Fibroblast of skin of left biceps (primary cell): ENCODE measurements at regions not wholly inside any gene's neighbourhood (a gene's known extent, or its start where the extent isn't known, plus 50 kb on each side); places are given as distances from the start of the nearest gene placed in this dataset.
"Not testable (repeated sequence)": the region's sequence is repeated elsewhere in the genome, so short reads cannot be mapped to it uniquely, and the experiment has no call there.

Experiments used
- DNase-seq, 2 experiments: peaks; one replicate each; pipeline ENCODE4 v3.0.0-alpha.2; 2013; ENCODE audit warnings: low read depth in 2 of 2

DNA sequence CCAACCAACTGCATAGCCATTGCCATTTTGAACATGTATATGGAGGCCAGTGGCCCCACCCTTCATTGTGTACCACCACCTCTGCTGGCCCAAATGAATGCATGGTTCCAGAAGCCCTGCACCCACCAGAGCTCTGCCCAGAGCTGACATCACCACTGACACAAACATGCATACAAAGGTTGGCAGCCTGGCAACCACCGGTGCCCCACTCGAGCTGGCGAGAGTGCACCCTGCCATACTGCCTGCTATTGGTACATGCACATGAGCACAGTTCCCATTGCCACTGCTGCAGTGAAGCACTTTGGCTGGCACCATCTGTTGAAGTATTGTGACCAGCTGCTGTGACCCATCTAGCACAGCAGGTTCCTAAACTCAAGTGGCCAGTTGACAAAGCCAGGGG lies 1564.9 kb downstream of the OLFM4 start:
- DNase-seq = no peak

GRCh38 chr13:54597540-54598088 lies 1569.0 kb downstream of the OLFM4 start:
- DNase-seq = no peak

- DNase-seq = no peak
Measured at GRCh38 chr13:54599413-54599812, 1570.8 kb downstream of the OLFM4 start.

DNA sequence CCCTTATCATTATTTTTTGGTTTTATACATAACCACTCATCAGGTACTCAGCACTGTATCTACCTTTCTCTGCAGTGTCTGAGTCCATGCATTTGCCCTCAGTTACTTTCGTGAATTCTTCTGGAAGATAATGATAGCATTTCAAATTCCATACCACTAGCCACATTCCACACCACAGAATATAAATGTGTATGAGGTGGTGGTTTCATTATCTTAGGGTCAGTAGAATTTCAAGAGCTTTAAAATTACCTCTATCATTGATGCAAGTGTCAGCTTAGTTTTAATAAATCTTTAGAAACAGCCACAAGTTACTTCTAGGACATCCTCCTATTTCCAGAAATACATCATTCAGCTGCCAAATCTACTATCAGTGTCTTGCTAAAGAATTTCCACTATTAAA lies 1578.3 kb downstream of the OLFM4 start:
- DNase-seq = no peak

GRCh38 chr13:54607421-54607820 lies 1578.8 kb downstream of the OLFM4 start:
- no peak for DNase-seq

- DNase-seq = no peak
Measured at GRCh38 chr13:54611390-54611789, 1582.8 kb downstream of the OLFM4 start.

- DNase-seq = no peak
Measured at GRCh38 chr13:54614726-54615125, 1586.1 kb downstream of the OLFM4 start.

DNA sequence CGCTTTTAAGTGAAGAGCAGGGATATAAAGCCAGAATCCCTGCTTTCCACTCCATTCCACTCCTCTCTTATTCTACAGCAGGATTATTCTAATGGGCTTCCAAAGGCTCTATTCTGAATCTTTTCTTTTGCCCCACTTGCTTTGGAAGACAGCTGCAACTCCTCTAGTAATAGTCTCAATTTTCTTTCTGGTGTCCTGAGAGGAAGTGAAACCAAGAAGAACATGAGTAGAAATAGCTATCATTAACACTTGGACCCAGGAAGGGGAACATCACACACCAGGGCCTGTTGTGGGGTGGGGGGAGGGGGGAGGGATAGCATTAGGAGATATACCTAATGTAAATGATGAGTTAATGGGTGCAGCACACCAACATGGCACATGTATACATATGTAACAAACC lies 1597.9 kb downstream of the OLFM4 start:
- not testable (repeated sequence) for DNase-seq

- no peak for DNase-seq
Measured at GRCh38 chr13:54627646-54628372, 1599.2 kb downstream of the OLFM4 start.

DNA sequence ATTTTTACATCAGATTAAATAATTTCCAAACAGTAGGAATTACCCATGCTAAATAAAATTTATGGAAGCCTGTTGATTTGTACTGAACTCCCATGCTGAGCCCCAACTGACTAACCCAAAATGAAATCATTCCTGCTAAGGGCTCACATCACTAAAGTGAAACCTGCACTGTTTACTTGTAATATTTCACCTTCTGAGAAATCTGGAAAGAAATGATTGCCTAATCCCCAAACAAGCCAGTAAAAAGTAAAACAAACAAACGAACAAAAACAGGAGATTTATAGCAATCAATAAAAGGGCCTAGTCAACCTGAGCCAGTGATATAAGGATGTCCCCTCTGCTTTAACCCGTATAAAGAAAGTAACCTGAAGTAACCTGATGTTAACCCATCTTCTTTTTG lies 1599.8 kb downstream of the OLFM4 start:
- DNase-seq = no peak

DNA sequence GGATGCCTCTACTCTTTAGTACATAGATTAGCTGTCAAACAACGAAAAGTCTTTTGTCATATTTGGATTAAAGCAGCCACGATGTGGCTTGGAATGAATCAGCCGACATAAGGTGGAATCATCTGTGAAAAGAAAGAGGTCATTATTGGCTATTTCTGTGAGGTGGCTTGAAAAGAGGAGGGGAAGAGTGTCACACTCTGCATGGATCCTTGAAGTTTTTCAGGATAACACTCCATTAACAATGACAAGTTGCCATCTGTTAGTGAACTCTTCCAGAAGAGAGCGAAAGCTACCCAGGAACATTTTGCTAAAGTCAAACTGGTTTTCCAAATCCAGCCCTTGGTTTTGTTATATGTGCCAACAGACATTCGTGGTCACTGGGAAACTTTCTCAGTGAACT lies 1604.8 kb downstream of the OLFM4 start:
- no peak for DNase-seq

DNA sequence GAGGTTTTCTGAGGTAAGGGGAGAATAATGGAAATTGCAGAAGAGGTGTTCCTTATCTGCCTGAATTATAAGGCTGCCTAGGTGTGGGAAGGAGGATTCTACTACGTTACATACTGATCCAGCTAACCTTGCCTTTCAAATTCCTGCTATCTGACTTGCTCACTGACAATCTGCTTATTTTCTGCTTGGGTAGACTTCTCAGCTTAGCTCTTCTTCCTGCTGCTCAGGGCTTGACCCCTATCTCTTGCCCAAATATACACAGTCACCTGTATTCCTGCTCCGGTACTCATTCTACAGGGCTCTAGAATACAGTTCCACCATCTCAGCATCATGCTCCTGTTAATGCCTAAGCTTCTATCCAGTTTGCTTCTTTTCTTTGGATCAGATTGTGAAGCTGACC lies 1607.6 kb downstream of the OLFM4 start:
- DNase-seq = no peak

DNA sequence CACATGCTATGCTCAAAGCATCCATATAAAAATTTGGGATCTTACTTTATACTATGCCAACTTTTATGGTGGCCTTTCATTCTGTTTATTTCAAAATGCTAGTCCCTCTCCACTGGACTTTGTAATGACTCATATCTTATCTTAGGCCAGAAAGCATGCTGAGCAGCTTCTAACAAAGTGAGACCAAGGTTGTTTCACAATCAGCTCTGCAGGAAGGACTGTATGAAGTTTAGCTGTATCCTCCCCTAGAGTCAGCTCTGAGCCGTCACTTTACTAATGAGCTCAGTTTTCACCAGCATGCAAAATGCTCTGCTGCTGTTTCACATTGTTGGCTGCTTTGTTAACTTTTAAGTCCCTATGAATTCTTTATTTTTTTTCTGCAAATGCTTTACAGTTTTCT lies 1608.8 kb downstream of the OLFM4 start:
- DNase-seq = no peak

GRCh38 chr13:54640719-54641118 lies 1612.1 kb downstream of the OLFM4 start:
- no peak for DNase-seq

- DNase-seq = no peak
Measured at GRCh38 chr13:54643863-54644262, 1615.2 kb downstream of the OLFM4 start.

DNA sequence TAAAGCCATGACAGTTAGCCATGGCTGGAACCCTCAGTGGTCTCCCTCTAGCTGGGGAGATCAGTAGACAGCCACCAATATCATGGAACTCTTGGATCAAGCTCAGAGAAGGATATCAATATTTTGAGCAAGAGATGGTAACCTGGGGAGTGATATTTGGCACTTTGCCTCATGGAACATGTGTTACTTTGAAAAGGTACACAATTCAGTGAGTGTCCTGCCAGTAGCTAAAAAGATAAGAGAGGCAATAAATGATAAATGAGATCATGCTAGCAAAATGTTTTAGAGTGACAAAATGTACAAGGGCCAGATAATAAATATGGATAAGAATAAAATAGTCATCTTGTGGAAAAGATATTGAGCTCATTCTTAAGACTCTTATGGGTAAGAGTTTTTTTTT lies 1618.7 kb downstream of the OLFM4 start:
- DNase-seq = no peak

DNA sequence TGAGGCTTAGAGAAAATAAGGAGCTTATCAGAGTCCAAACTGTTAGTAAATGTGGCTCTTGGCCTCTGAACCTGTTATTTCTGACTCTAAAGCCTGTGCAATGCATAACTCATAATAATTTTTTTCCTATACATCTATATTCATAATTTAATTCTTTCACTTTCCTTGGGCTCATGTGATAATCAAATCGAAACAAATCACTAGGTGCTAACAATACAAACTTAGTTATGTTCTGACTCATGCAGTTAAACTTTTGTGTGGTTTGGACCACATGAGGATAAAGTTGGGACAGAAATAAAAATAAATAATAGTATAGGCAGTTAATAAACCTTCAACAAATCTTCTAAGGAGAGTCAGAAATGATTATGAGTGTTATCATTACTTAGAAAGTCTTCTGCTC lies 1629.0 kb downstream of the OLFM4 start:
- DNase-seq = no peak

DNA sequence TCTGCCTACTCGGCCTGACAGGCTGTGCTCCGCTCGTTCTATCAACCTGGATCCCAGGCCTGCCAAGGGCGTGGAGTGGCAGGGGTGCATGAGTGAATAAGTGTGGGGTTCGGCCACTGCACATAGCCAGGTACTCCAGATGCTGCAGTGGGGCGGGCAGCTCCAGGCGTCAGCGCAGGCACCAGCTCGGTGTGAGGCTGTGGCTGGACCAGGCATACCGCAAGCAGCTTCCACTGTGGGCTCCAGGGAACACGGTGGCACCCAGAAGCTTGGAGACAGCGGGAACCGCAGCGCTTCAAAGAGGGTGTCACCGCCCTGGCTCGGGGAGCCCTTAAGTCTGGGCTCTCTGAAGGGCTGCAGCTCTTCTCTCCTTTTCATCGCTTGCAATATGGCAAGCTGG lies 1630.2 kb downstream of the OLFM4 start:
- DNase-seq = no peak

DNA sequence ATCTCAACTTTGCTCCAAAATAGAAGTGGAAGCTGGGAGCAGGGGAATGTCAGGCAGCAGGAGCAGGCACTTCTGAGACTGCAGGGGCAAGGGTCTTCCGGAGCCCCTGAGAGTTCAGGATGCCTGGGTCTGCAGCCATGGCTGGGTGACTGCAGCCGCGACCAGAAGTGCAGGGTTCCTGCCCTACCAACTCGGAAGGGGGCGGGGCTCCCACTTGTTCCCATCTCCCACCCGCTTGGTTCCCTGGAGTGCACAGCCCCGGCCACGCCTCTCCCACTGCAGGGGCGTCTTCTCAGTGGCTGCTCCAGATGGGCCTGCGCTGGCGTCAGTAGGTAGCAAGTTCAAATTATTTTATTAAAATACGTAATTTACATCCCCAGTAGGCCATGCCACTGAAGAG lies 1631.7 kb downstream of the OLFM4 start:
- no peak for DNase-seq

DNA sequence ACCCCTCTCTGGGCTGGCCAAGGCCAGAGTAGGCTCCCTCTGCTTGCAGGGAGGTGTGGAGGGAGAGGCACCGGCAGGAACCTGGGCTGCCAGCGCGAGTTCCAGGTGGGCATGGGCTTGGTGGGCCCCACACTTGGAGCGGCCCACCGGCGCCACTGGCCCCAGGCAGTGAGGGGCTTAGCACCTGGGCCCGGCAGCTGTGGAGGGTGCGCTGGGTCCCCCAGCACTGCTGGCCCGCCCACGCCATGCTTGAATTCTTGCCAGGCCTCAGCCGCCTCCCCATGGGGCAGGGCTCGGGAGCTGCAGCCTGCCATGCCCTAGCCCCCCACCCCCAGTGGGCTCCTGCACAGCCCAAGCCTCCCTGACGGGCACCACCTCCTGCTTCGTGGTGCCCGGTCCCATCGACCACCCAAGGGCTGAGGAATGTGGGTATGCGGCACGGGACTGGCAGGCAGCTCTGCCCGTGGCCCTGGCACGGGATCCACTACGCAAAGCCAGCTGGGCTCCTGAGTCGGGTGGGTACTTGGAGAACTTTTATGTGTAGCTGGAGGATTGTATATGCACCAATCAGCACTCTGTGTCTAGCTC lies 1648.0 kb downstream of the OLFM4 start:
- no peak for DNase-seq

- no peak for DNase-seq
Measured at GRCh38 chr13:54682184-54682583, 1653.6 kb downstream of the OLFM4 start.

DNA sequence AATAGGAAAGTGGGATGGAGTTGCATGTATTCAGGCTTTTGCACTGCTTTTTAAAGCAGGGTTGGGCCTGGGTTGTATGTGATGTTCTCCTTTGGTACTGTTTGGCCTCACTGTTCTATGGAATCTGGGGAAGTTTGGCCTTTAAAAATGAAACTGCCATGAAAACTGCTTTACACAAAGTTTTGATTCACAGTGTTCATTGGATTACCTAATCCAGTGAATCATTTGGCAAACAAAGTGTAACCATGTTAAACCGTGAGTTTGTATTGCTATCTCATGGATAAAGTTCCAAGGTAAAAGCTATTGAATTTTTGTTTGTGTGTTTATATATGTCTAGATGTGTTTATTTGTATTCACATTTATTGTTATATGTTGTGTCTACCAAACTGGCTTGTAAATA lies 1658.6 kb downstream of the OLFM4 start:
- no peak for DNase-seq

- no peak for DNase-seq
Measured at GRCh38 chr13:54699831-54700230, 1671.2 kb downstream of the OLFM4 start.

GRCh38 chr13:54705738-54706137 lies 1677.1 kb downstream of the OLFM4 start:
- DNase-seq = no peak
